HG03571 (cell line): ENCODE measurements at regions not wholly inside any gene's neighbourhood (a gene's known extent, or its start where the extent isn't known, plus 50 kb on each side); places are given as distances from the start of the nearest gene placed in this dataset.
"Not testable (repeated sequence)": the region's sequence is repeated elsewhere in the genome, so short reads cannot be mapped to it uniquely, and the experiment has no call there.

Experiments used
- ATAC-seq: cut with Tn5 transposase; IDR thresholded peaks from one replicate; pipeline ENCODE4 v1.9.1; 2021; ENCODE audit not compliant: unreplicated experiment

- ATAC-seq, result no peak
These were observed 792.5 kb downstream of the DIAPH3 start for GRCh38 chr13:59371229-59371628.

GRCh38 chr13:59373341-59373740 lies 790.4 kb downstream of the DIAPH3 start:
- ATAC-seq, result no peak

GRCh38 chr13:59374691-59375090 lies 789.0 kb downstream of the DIAPH3 start:
- ATAC-seq, result no peak

GRCh38 chr13:59384154-59384553 lies 779.6 kb downstream of the DIAPH3 start:
- no peak for ATAC-seq

- ATAC-seq, result peak; percentile 98
These were observed 772.0 kb downstream of the DIAPH3 start for GRCh38 chr13:59391696-59392095.

- ATAC-seq, result no peak
These were observed 771.4 kb downstream of the DIAPH3 start for GRCh38 chr13:59392328-59392727.

- no peak for ATAC-seq
These were observed 769.2 kb downstream of the DIAPH3 start for GRCh38 chr13:59394496-59394895.

GRCh38 chr13:59398127-59398526 lies 765.6 kb downstream of the DIAPH3 start:
- no peak for ATAC-seq

- ATAC-seq, result no peak
These were observed 765.1 kb downstream of the DIAPH3 start for GRCh38 chr13:59398661-59399060.

GRCh38 chr13:59399513-59399912 lies 764.2 kb downstream of the DIAPH3 start:
- ATAC-seq, result no peak

GRCh38 chr13:59404331-59404730 lies 759.4 kb downstream of the DIAPH3 start:
- no peak for ATAC-seq

GRCh38 chr13:59407251-59407650 lies 756.5 kb downstream of the DIAPH3 start:
- not testable (repeated sequence) for ATAC-seq

- ATAC-seq, result no peak
These were observed 755.0 kb downstream of the DIAPH3 start for GRCh38 chr13:59408738-59409137.

GRCh38 chr13:59409211-59409610 lies 754.5 kb downstream of the DIAPH3 start:
- ATAC-seq, result no peak

- no peak for ATAC-seq
These were observed 754.0 kb downstream of the DIAPH3 start for GRCh38 chr13:59409634-59410200.

GRCh38 chr13:59413126-59413525 lies 750.6 kb downstream of the DIAPH3 start:
- peak; percentile 78 for ATAC-seq

GRCh38 chr13:59414006-59414405 lies 749.7 kb downstream of the DIAPH3 start:
- no peak for ATAC-seq

- ATAC-seq, result no peak
These were observed 748.2 kb downstream of the DIAPH3 start for GRCh38 chr13:59415498-59415897.

GRCh38 chr13:59416561-59416960 lies 747.2 kb downstream of the DIAPH3 start:
- ATAC-seq, result no peak

GRCh38 chr13:59422646-59423045 lies 741.1 kb downstream of the DIAPH3 start:
- ATAC-seq, result no peak

GRCh38 chr13:59423708-59424340 lies 739.9 kb downstream of the DIAPH3 start:
- no peak for ATAC-seq

GRCh38 chr13:59424661-59425060 lies 739.1 kb downstream of the DIAPH3 start:
- ATAC-seq, result no peak

GRCh38 chr13:59425211-59425741 lies 738.5 kb downstream of the DIAPH3 start:
- no peak for ATAC-seq
